ENCODE measurements at regions not wholly inside any gene's neighbourhood (a gene's known extent, or its start where the extent isn't known, plus 50 kb on each side); places are given as distances from the start of the nearest gene placed in this dataset.

DNA sequence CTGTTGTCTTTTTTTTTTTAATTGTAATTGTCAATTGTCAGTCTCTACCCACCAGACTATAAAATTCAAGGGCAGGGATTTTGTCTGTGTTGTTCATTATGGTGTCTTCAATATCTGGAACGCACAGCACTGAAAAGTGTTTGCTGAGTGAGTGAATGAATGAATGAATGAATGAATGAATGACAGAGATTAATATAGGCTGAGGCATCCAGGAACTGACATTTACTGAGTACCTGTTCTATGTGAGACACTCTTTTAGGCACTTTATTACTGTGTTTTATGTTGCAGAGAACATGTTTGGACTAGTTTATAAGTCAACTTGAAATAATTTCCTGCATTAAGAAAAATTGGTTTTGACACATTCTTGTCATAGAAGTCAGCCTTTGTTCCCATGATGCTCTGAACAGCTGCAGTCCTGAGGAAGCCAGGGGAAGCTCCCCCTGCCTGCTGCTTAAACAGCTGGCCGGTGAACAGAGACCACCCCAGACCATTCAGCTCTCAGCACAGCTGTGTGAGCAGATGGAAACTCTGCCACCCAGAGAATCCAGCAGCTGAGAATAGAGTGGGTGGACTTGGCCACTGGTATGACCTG, 160.7 kb upstream of the CCND2 start:
- H3K27ac ChIP-seq: no peak overlapping the region
- ChIA-PET CTCF (interaction anchor here (0.6 kb wide), 1 partner anchor 184 kb away, joined by 3 read pairs; no protein-coding TSS in a partner anchor), POLR2A (ENCODE audit: low non-redundant PET) (no interaction called here)
- TF ChIP-seq, protein P1, sequence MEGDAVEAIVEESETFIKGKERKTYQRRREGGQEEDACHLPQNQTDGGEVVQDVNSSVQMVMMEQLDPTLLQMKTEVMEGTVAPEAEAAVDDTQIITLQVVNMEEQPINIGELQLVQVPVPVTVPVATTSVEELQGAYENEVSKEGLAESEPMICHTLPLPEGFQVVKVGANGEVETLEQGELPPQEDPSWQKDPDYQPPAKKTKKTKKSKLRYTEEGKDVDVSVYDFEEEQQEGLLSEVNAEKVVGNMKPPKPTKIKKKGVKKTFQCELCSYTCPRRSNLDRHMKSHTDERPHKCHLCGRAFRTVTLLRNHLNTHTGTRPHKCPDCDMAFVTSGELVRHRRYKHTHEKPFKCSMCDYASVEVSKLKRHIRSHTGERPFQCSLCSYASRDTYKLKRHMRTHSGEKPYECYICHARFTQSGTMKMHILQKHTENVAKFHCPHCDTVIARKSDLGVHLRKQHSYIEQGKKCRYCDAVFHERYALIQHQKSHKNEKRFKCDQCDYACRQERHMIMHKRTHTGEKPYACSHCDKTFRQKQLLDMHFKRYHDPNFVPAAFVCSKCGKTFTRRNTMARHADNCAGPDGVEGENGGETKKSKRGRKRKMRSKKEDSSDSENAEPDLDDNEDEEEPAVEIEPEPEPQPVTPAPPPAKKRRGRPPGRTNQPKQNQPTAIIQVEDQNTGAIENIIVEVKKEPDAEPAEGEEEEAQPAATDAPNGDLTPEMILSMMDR (conservative IDR thresholded peaks at IDR 0.05; ENCODE audit: low read depth): no peak
- DNase-seq (ENCODE audit: low spot score): no peak

DNA sequence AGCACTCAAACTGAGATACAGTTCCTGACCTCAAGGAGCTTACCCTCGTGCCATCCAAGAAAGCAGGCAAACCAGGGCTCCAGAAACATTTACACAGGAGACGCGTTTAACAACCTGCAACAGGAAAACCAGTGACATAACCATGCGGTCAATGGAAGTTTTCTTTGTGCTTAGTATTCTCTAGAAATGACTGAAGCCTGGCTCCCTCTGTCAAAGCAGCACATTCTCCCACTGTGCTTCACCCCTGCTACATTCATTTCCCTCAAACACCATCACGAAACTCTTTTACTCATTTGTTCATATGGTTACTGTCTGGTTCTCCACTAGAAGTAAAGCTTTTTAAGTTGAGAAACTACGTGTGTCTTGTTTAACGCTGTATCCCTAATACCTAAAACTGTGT, 161.3 kb upstream of the CCND2 start:
- POLR2A ChIA-PET (ENCODE audit: low non-redundant PET): no interaction called here
- CTCF ChIA-PET: interaction anchor here (0.6 kb wide), 1 partner anchor 184 kb away, joined by 3 read pairs; no protein-coding TSS in a partner anchor
- no peak overlapping the region for H3K27ac ChIP-seq
- TF ChIP-seq, protein P1 (conservative IDR thresholded peaks at IDR 0.05; ENCODE audit: low read depth): no peak
- no peak for DNase-seq (ENCODE audit: low spot score)

DNA sequence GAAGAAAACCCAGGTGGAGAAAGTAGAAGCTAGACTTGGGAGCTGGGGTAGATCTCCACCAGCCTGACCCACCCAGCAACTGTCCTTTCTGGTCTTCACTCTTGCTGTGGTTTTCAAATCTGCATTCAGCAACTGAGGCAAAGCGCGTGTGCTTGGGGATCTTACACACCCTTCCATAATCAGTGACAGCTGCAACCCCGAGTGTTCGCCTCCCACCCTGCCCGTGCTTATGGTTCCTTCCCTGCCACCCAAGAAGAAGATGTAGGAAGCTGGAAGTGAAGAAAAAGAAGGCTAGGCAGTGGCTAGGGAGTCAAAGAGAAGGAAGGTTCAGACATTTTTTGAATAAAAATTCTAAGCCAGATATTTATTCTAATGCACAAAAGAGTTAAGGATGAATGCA, 162.6 kb upstream of the CCND2 start:
- DNase-seq (ENCODE audit: low spot score): no peak
- ChIA-PET POLR2A (ENCODE audit: low non-redundant PET) (no interaction called here), CTCF (interaction anchor here (0.6 kb wide), 1 partner anchor 228 kb away, joined by 4 read pairs; no protein-coding TSS in a partner anchor)
- TF ChIP-seq, protein P1 (conservative IDR thresholded peaks at IDR 0.05; ENCODE audit: low read depth): no peak
- H3K27ac ChIP-seq: no peak overlapping the region

DNA sequence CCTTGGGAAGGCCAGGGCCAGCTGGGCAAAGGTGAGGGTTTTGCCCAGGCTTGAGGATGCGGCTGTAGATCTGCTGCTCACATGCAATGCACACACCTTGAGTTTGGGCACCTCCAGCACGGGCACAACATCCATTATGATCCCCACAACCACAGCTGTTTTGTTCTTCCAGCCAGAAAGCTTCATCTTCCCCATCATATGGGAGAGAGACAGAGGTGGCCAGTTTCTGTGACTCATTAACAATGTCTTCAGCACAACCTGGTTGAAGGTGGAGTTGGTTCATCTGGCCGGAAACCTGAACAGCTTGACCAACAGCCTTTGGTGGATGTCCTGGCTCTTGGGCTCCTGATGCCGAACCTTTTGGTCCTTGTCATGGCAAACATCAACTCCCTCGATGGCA, 163.7 kb upstream of the CCND2 start:
- no peak overlapping the region for H3K27ac ChIP-seq
- DNase-seq (ENCODE audit: low spot score): no peak
- TF ChIP-seq, protein P1 (conservative IDR thresholded peaks at IDR 0.05; ENCODE audit: low read depth): no peak
- ChIA-PET CTCF (no interaction called here), POLR2A (ENCODE audit: low non-redundant PET) (no interaction called here)

DNA sequence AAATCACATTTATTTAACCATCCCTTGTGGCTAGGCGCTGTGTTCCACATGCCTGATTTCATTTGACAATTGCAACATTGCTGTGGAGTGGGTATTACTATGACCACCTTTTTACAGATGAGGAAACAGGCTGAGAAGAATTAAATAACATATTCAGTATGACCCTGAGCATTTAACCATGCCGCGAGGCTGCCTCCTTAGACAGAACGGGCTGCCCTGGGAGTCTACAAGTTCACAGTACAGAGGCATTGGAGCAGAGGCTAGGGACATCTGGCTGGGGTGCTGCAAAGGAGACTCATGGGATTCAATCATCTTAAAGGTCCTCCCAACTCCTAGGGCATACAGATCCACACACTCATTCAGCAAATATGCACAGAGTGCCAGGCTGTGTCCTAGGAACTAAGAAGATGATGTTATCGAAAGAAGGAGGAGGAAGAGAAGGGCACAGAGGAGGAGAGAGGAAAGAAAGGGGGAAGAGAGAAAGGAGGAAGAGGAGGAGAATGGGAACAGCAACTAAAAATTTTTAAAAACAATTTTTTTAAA, 164.7 kb upstream of the CCND2 start:
- TF ChIP-seq, protein P1 (conservative IDR thresholded peaks at IDR 0.05; ENCODE audit: low read depth): no peak
- DNase-seq (ENCODE audit: low spot score): no peak
- ChIA-PET CTCF (no interaction called here), POLR2A (ENCODE audit: low non-redundant PET) (no interaction called here)
- H3K27ac ChIP-seq: no peak overlapping the region

DNA sequence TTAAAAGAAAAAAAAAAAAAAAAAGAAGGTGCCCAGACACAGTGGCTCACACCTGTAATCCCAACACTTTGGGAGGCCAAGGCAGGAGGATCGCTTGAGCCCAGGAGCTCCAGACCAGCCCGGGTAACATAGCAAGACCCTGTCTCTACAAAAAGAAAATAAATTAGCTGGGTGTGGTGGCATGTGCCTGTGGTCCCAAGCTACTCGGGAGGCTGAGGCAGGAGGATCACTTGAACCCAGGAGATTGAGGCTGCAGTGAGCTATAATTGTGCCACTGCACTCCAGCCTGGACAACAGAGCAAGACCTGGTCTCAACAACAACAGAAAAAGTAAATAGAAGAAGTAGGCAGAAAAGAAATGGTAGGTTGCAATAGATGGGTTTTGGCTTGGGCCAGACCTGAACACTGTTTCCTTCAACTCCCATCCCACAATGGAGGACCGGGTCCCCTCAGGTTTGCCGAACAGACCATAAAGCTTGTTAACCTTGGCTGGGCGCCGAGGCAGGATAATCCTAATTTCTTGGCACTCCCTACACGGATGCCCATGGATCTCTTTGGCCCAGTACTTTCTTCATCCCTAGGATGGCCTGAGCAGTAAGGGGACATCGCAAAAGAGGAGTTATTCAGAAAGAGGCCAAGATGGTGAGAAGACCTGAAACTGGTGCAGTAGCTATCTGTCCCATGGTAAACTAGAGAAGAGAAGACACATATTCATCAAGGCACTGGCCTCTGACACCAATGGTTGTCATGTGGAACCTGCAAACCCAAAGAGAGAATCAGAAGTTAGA, 165.5 kb upstream of the CCND2 start:
- TF ChIP-seq, protein P1 (conservative IDR thresholded peaks at IDR 0.05; ENCODE audit: low read depth): no peak
- ChIA-PET CTCF (interaction anchor here (0.7 kb wide), 2 partner anchors 9 to 38 kb away, joined by 5 to 8 read pairs; no protein-coding TSS in a partner anchor), POLR2A (ENCODE audit: low non-redundant PET) (no interaction called here)
- H3K27ac ChIP-seq: no peak overlapping the region
- no peak for DNase-seq (ENCODE audit: low spot score)
